CD4-positive, CD25-positive, alpha-beta regulatory T cell (primary cell): ENCODE measurements at regions not wholly inside any gene's neighbourhood (a gene's known extent, or its start where the extent isn't known, plus 50 kb on each side); places are given as distances from the start of the nearest gene placed in this dataset.

ENCODE experiments used
- ATAC-seq, 2 donors: fragments of 150-1000 bp; cut with Tn5 transposase; one replicate each; pipeline ENCODE4 v1.10.0; 2021; ENCODE audit warnings: low read depth in 2 of 2, moderate number of reproducible peaks in 2 of 2, moderate library complexity in 1 of 2
- DNase-seq, 3 donors: peaks; one replicate each; pipeline versions ENCODE4 v3.0.0 to v3.0.0-alpha.2; 2012 to 2022; ENCODE audit warnings: mixed read lengths in 1 of 3
- H3K27ac ChIP-seq: one replicate; pipeline ENCODE4 v1.7.0; 2013; ENCODE audit warnings: mild to moderate bottlenecking, low read length; ENCODE audit not compliant: insufficient read depth, poor library complexity, severe bottlenecking
- H3K27me3 ChIP-seq: one replicate; pipeline ENCODE4 v1.7.0; 2013; ENCODE audit warnings: low read length; ENCODE audit not compliant: control insufficient read depth, insufficient read depth
- H3K36me3 ChIP-seq: one replicate; pipeline ENCODE4 v1.7.0; 2013; ENCODE audit warnings: mild to moderate bottlenecking, low read length, moderate library complexity; ENCODE audit not compliant: control insufficient read depth, insufficient read depth
- H3K4me1 ChIP-seq: 2 replicates; pipeline ENCODE4 v1.7.0; 2013; ENCODE audit warnings: mild to moderate bottlenecking, low read length; ENCODE audit not compliant: insufficient read depth, control insufficient read depth, poor library complexity, severe bottlenecking
- H3K4me3 ChIP-seq: one replicate; pipeline ENCODE4 v1.7.0; 2013; ENCODE audit warnings: low read depth, mild to moderate bottlenecking, low read length, moderate library complexity
- H3K9me3 ChIP-seq, 2 experiments: 1 replicate in 1 of 2; 2 replicates in 1 of 2; pipeline ENCODE4 v1.7.0; 2013; ENCODE audit warnings: low read length in 2 of 2, mild to moderate bottlenecking in 1 of 2, moderate library complexity in 1 of 2; ENCODE audit not compliant: control insufficient read depth in 2 of 2
- H3K27ac Mint-ChIP-seq, 3 donors: one replicate each; pipeline ENCODE4 v1.8.0; 2020 to 2022; ENCODE audit warnings: mild to moderate bottlenecking in 3 of 3, mixed read lengths in 3 of 3, moderate library complexity in 2 of 3
- H3K27me3 Mint-ChIP-seq: one replicate; pipeline ENCODE4 v1.8.0; 2022; ENCODE audit warnings: mild to moderate bottlenecking, mixed read lengths
- H3K36me3 Mint-ChIP-seq: one replicate; pipeline ENCODE4 v1.8.0; 2020; ENCODE audit warnings: mixed read lengths
- H3K4me1 Mint-ChIP-seq, 4 donors: one replicate each; pipeline ENCODE4 v1.8.0; 2020 to 2022; ENCODE audit warnings: mixed read lengths in 4 of 4, mild to moderate bottlenecking in 1 of 4
- H3K4me3 Mint-ChIP-seq, 4 donors: one replicate each; pipeline ENCODE4 v1.8.0; 2020 to 2022; ENCODE audit warnings: mild to moderate bottlenecking in 4 of 4, mixed read lengths in 4 of 4, moderate library complexity in 3 of 4
- H3K9me3 Mint-ChIP-seq, 7 donors: one replicate each; pipeline ENCODE4 v1.8.0; 2020 to 2022; ENCODE audit warnings: mixed read lengths in 7 of 7, mild to moderate bottlenecking in 3 of 7, moderate library complexity in 2 of 7

DNA sequence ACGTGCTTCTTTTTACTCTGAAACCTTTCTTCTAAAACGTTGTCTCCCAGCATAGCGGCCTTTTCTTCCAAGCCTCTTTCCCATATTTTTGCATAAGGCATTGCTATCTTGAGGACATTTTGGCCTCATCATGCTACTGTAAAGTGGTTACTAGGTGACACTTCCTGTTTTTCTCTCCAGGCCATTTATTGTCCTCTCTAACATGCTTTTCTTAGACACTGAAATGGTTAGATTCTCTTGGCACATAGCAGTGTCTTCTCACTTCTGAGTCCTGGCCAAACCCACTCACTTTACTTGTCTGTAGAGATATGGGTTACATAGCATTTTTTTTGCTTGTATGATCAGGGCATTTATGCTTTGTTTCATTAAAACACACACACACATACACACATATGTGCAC lies 50.1 kb upstream of the KCNH7 start:
- H3K4me1 ChIP-seq, result no peaks in the 10 kb centered on the region
- Mint-ChIP-seq H3K4me3 (no peak overlapping the region), H3K27me3 (no peaks in the 10 kb centered on the region), H3K9me3 (peaks cover 0 to 6% (median 0%) of the 10 kb centered on the region in 7 donors), H3K27ac (no peak overlapping the region), H3K4me1 (peaks cover 0 to 2% (median 0%) of the 10 kb centered on the region in 4 donors), H3K36me3 (no peaks in the 10 kb centered on the region)
- no peaks in the 10 kb centered on the region for H3K36me3 ChIP-seq
- DNase-seq, result no peak
- no peaks in the 10 kb centered on the region for H3K27me3 ChIP-seq
- no peak overlapping the region for H3K27ac ChIP-seq
- H3K9me3 ChIP-seq, result no peaks in the 10 kb centered on the region
- H3K4me3 ChIP-seq, result no peak overlapping the region
- no peak for ATAC-seq
